ENCODE measurements at regions not wholly inside any gene's neighbourhood (a gene's known extent, or its start where the extent isn't known, plus 50 kb on each side); places are given as distances from the start of the nearest gene placed in this dataset.

DNA sequence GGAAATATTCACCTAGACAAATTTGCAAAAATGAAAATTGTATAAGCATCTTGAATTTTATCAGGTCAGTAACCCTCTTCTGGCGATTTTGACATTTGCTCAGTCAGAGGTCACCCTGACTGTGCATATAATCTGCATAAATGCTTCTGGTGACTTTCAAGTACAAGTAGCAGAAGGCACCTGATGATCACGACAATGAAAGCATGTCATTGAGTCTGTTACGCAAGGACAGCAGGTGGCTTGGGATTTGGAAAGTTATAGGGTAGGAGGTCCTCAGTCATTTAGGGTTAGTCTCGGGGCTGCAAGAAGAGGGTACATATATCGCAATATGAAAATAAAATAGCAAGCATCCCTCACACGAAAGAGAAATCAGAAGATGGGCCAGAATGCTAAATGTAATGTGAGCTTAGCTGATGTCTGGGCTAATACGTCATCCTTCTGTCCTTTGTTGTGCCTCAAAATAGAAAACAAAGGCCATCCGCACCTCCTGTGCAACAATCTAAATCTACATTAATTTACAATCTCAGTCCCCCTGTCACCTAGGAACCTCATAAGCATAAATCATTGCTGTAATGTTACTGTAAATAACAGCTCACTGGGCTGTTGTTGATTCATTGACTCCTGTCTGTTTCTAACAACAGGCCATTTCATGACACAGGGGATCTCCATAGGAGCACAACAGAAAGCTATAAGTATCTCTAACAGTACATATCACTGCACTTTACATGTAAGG is 155.2 kb upstream of the RSPO3 start:
- Histone ChIP-seq H3K79me2 (ENCODE audit: insufficient read depth, low read length) (no peaks in the 10 kb centered on the region), H3K4me3 (ENCODE audit: insufficient read depth, low read length, poor library complexity, severe bottlenecking) (no peak overlapping the region), H3K27ac (ENCODE audit: low read depth, low read length) (no peak overlapping the region), H3K36me3 (ENCODE audit: low read length) (no peaks in the 10 kb centered on the region), H3K27me3 (ENCODE audit: low read length) (no peaks in the 10 kb centered on the region), H3K9me2 (replicated peaks; ENCODE audit: insufficient read depth, low read length) (no peaks in the 10 kb centered on the region), H4K20me1 (ENCODE audit: low read depth, low read length) (no peaks in the 10 kb centered on the region), H2AFZ (ENCODE audit: low read depth, low read length, severe bottlenecking) (no peak overlapping the region), H3K9me3 (ENCODE audit: insufficient read depth, low read length) (no peaks in the 10 kb centered on the region), H3K9ac (ENCODE audit: low read length) (no peak overlapping the region), H3K4me2 (ENCODE audit: low read depth, low read length, poor library complexity, severe bottlenecking) (no peak overlapping the region), H3F3A (ENCODE audit: insufficient read depth) (no peaks in the 10 kb centered on the region)
- TF ChIP-seq, protein P1, sequence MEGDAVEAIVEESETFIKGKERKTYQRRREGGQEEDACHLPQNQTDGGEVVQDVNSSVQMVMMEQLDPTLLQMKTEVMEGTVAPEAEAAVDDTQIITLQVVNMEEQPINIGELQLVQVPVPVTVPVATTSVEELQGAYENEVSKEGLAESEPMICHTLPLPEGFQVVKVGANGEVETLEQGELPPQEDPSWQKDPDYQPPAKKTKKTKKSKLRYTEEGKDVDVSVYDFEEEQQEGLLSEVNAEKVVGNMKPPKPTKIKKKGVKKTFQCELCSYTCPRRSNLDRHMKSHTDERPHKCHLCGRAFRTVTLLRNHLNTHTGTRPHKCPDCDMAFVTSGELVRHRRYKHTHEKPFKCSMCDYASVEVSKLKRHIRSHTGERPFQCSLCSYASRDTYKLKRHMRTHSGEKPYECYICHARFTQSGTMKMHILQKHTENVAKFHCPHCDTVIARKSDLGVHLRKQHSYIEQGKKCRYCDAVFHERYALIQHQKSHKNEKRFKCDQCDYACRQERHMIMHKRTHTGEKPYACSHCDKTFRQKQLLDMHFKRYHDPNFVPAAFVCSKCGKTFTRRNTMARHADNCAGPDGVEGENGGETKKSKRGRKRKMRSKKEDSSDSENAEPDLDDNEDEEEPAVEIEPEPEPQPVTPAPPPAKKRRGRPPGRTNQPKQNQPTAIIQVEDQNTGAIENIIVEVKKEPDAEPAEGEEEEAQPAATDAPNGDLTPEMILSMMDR (IDR thresholded peaks at IDR 0.05; ENCODE audit: insufficient read depth, low read length, poor library complexity, severe bottlenecking), result no peak

DNA sequence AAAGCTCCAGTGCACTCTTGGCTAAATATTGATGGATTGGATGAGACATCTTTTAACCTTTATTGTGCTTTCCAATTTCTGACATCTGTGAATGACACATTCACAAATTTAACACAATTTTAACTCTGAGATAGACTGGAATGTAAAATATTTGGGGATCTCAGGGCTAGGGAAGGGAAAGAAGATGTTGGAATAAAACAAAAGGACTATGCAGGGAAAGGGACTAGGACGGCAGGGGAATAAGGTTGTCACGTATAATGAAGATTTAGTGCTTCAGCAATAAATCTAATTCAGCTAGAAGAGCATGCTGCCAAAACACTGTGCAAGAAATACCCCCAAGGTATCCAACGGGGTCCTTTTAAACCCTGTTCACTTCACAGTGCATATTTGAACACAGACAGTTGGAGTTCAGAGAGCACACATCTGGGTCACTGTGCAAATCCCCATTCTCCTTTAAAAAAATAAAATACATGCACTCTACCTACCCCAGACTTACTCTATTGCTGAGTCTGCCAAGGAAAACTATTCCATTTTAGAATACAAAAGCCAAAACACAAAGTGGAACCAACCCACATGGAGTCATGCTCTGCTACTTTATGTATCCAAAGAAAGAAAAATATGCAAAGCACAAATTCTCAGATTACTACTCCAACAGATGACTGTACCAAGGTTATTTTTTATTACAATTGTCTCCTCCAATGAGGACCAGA is 151.0 kb upstream of the RSPO3 start:
- Histone ChIP-seq H3K36me3 (ENCODE audit: low read length) (no peaks in the 10 kb centered on the region), H3K4me2 (ENCODE audit: low read depth, low read length, poor library complexity, severe bottlenecking) (no peak overlapping the region), H3K4me3 (ENCODE audit: insufficient read depth, low read length, poor library complexity, severe bottlenecking) (no peak overlapping the region), H3K79me2 (ENCODE audit: insufficient read depth, low read length) (no peaks in the 10 kb centered on the region), H4K20me1 (ENCODE audit: low read depth, low read length) (no peaks in the 10 kb centered on the region), H3K9ac (ENCODE audit: low read length) (no peak overlapping the region), H3K9me2 (replicated peaks; ENCODE audit: insufficient read depth, low read length) (no peaks in the 10 kb centered on the region), H3F3A (ENCODE audit: insufficient read depth) (no peaks in the 10 kb centered on the region), H3K27ac (ENCODE audit: low read depth, low read length) (no peak overlapping the region), H3K9me3 (ENCODE audit: insufficient read depth, low read length) (no peaks in the 10 kb centered on the region), H3K27me3 (ENCODE audit: low read length) (no peaks in the 10 kb centered on the region), H2AFZ (ENCODE audit: low read depth, low read length, severe bottlenecking) (no peak overlapping the region)
- TF ChIP-seq, protein P1 (IDR thresholded peaks at IDR 0.05; ENCODE audit: insufficient read depth, low read length, poor library complexity, severe bottlenecking), result no peak
- TF ChIP-seq EZH2phosphoT487 (conservative IDR thresholded peaks at IDR 0.05; ENCODE audit: low read length), result no peak

DNA sequence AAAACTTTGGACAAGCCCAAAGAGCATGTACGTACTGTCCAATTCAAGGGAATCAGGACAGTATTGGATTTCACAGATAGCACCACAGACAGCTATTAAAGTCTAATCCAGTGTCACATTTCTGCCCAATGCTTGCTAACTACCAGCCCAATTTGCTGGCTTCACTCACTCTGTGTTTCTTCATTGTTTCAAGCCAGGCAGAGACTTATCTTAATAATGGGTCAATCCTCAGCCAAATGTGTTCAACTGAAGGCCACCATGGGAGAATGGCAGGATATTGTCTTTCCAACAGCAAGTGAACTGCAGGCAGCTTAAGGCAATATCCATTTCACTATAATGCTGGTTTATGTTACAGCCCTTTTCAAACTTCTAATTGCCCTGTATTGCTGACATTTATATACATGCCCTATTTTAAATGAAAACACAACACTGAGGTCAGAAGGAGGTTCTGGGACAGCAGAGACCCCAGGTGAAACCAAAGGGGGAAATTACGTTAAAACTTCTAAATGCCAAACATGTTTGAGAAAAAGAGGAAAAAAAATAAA is 142.1 kb upstream of the RSPO3 start:
- Histone ChIP-seq H3K79me2 (ENCODE audit: insufficient read depth, low read length) (no peaks in the 10 kb centered on the region), H3K27ac (ENCODE audit: low read depth, low read length) (no peak overlapping the region), H3K4me2 (ENCODE audit: low read depth, low read length, poor library complexity, severe bottlenecking) (no peak overlapping the region), H3K36me3 (ENCODE audit: low read length) (no peaks in the 10 kb centered on the region), H3K9ac (ENCODE audit: low read length) (no peak overlapping the region), H3K9me3 (ENCODE audit: insufficient read depth, low read length) (no peaks in the 10 kb centered on the region), H3K4me3 (ENCODE audit: insufficient read depth, low read length, poor library complexity, severe bottlenecking) (no peak overlapping the region), H3F3A (ENCODE audit: insufficient read depth) (no peaks in the 10 kb centered on the region), H4K20me1 (ENCODE audit: low read depth, low read length) (no peaks in the 10 kb centered on the region), H2AFZ (ENCODE audit: low read depth, low read length, severe bottlenecking) (no peak overlapping the region), H3K27me3 (ENCODE audit: low read length) (no peaks in the 10 kb centered on the region), H3K9me2 (replicated peaks; ENCODE audit: insufficient read depth, low read length) (no peaks in the 10 kb centered on the region)
- TF ChIP-seq, protein P1 (IDR thresholded peaks at IDR 0.05; ENCODE audit: insufficient read depth, low read length, poor library complexity, severe bottlenecking), result no peak
- no peak for TF ChIP-seq EZH2phosphoT487 (conservative IDR thresholded peaks at IDR 0.05; ENCODE audit: low read length)
